ENCODE measurements at regions not wholly inside any gene's neighbourhood (a gene's known extent, or its start where the extent isn't known, plus 50 kb on each side); places are given as distances from the start of the nearest gene placed in this dataset.

GRCh38 chr18:25727281-25727985 lies 363.0 kb downstream of the SS18 start:
- DNase-seq (ENCODE audit: low read depth, low spot score) (peak; percentile 3), FAIRE-seq (no peak)
- no peak overlapping the region for H3K27ac ChIP-seq (ENCODE audit: insufficient read depth, low read depth, low read length)
- TF ChIP-seq MAX (IDR thresholded peaks at IDR 0.05; ENCODE audit: insufficient read depth, insufficient read length) (no peak), MYC (IDR thresholded peaks at IDR 0.05; ENCODE audit: low read depth, low read length) (no peak), CTCF (IDR thresholded peaks at IDR 0.05; ENCODE audit: extremely low read depth in 1 of 2, insufficient read depth in 1 of 2, low read depth in 1 of 2, low read length in 2 of 2) (no peak), FOS (IDR thresholded peaks at IDR 0.05; ENCODE audit: borderline replicate concordance, insufficient read depth, low read length) (no peak), GATA2 (IDR thresholded peaks at IDR 0.05; ENCODE audit: insufficient read depth, insufficient read length, low read depth, low read length) (no peak), JUN (IDR thresholded peaks at IDR 0.05; ENCODE audit: borderline replicate concordance, insufficient read depth, insufficient read length, low read depth) (no peak), EZH2 (IDR thresholded peaks at IDR 0.05; ENCODE audit: borderline replicate concordance, low read depth, low read length, severe bottlenecking) (no peak), POLR2A (IDR thresholded peaks at IDR 0.05; ENCODE audit: low read depth, low read length) (no peak), POLR2AphosphoS5 (IDR thresholded peaks at IDR 0.05; ENCODE audit: insufficient read depth, low read depth, low read length) (no peak)
- H3K79me2 ChIP-seq (ENCODE audit: control insufficient read depth, insufficient read depth, low read length) = no peaks in the 10 kb centered on the region
- intact Hi-C loops (cut with micrococcal nuclease) = no loop called here
- H3K27me3 ChIP-seq (ENCODE audit: control insufficient read depth in 2 of 2, insufficient read depth in 2 of 2, low read length in 2 of 2) = peaks cover 0 to 2% of the 10 kb centered on the region in 2 experiments
- H3K36me3 ChIP-seq (ENCODE audit: control insufficient read depth in 2 of 2, extremely low read depth in 1 of 2, insufficient read depth in 2 of 2, low read length in 2 of 2) = no peaks in the 10 kb centered on the region
- no peaks in the 10 kb centered on the region for H3K9me1 ChIP-seq (replicated peaks; ENCODE audit: control insufficient read depth, extremely low read depth, insufficient read depth, low read length)
- H3K4me3 ChIP-seq (replicated peaks in 1 of 3; ENCODE audit: insufficient read depth in 1 of 3, low read depth in 1 of 3, low read length in 3 of 3) = no peak overlapping the region
- no peak overlapping the region for H3K4me2 ChIP-seq (ENCODE audit: insufficient read depth, low read length)
- no peaks in the 10 kb centered on the region for H3K9me3 ChIP-seq (replicated peaks; ENCODE audit: control insufficient read depth, insufficient read depth, low read length)
- ChIA-PET POLR2A (no interaction called here), CTCF (no interaction called here)
- no peak overlapping the region for H2AFZ ChIP-seq (ENCODE audit: low read depth, low read length)
- dilution Hi-C loops (cut with MboI; ENCODE audit: extremely low pct_ligation_motif_present, low sequenced_read_pairs) = no loop called here
- BruUV-seq (replicated peaks) = no TSS peak
- H3K9ac ChIP-seq (replicated peaks; ENCODE audit: extremely low read depth, insufficient read depth, low read length) = no peak overlapping the region
- H4K20me1 ChIP-seq (replicated peaks; ENCODE audit: control insufficient read depth, extremely low read depth, insufficient read depth, low read length) = no peaks in the 10 kb centered on the region
- no peaks in the 10 kb centered on the region for H3K4me1 ChIP-seq (ENCODE audit: control insufficient read depth, extremely low read depth, insufficient read depth, low read length)
